GM21717 (cell line): ENCODE measurements at regions not wholly inside any gene's neighbourhood (a gene's known extent, or its start where the extent isn't known, plus 50 kb on each side); places are given as distances from the start of the nearest gene placed in this dataset.

ENCODE experiments used
- ATAC-seq: cut with Tn5 transposase; IDR thresholded peaks from one replicate; pipeline ENCODE4 v1.9.1; 2021; ENCODE audit warnings: mild to moderate bottlenecking, moderate library complexity; ENCODE audit not compliant: unreplicated experiment

DNA sequence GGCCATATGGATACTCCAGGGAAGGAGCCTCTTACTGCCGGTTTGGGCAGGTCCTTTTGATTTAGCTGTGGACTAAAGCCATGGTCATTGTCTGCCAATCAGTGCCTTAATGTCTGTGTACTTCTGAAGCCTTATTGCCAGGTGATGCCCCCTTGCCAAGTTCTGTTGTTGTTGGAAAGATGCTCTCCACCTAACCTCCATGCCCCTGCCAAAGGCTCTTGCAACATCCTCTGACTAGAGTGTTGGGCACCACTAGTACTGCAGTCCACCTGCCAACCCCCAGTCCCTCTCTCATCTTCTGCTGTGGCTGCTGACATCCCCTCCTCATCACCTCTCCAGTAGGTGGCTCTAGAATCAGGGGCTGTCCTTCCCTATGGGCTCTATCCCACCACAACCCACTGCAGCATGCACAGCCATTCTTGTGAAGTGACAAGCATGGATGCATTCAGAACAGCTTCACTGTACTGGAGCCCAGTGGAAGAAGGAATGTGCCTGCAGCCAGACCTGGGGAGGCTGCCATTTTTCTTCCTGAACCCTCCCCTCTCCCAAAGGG is 375.3 kb upstream of the CDH5 start:
- no peak for ATAC-seq

DNA sequence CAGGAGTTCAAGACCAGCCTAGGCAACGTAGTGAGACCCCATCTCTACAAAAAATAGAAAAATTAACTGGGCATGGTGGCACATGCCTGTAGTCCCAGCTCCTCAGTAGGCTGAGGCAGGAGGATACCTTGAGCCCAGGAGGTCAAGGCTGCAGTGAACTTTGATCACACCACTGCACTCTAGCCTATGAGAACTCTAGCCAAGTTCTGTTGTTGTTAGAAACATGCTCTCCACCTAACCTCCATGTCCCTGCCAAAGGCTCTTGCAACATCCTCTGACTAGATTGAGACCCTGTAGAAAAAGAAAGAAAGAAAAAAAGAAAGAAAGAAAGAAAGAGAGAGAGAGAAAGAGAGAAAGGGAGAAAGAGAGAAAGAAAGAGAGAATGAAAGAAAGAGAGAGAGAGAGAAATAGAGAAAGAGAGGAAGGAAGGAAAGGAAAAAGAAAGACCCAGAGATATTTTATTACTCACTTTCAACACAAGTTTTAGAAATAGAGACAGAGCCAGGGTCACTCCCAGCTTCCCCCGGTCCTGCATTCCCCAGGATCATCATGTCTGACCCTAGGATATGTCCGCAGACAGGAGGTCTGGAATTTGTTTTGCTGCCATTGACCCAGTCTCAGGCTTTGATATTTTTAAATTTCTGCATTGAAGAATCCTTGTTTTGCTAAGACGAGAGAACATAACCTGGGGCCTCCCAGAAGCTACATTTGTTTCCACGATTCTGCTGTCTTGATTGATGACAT is 376.5 kb upstream of the CDH5 start:
- no peak for ATAC-seq

DNA sequence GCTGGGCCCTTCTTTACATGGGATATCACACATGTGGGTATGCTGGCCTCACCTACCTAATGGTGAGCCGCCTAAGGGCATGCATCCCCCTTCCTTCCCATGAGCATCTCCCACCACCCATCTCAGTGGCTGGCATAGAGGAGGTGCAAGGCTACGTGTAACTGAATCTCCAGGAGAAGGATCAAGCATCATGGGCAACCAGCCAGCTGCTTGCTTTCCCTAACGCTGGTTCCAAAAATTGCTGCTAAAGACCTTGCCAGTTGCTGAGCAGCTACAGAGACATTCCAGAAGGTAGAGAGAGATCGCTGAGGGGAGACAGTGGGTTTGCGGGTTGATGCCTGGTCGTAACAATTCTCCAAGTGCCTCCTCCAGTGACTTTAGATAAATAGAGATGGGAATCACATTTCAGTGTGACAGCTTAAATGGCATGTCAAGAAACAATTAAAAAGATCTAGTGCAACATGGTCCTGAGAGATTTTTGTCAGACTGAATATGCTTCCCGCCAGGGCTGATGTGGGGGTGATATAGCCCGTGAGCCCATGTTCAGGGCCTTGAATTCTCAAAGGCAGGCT is 378.4 kb upstream of the CDH5 start:
- no peak for ATAC-seq

DNA sequence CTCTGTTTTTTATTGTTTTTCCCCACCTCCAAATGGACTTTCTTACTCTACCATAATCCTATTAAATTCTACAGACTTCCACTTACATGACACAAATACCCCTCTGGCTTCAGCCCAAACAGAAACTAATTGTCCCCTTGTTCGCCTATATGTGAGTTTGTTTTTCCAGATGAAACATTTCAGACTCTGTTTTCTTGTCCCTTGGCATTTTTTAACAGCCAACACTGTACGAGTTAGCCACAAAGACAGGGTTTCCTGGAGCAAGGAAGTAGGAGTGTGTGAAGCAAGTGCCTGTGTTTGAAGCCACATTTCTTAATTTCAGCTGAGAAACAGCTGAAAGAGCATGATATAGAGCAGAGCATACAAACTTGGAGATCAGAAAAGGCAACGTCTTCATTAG is 382.2 kb upstream of the CDH5 start:
- no peak for ATAC-seq

DNA sequence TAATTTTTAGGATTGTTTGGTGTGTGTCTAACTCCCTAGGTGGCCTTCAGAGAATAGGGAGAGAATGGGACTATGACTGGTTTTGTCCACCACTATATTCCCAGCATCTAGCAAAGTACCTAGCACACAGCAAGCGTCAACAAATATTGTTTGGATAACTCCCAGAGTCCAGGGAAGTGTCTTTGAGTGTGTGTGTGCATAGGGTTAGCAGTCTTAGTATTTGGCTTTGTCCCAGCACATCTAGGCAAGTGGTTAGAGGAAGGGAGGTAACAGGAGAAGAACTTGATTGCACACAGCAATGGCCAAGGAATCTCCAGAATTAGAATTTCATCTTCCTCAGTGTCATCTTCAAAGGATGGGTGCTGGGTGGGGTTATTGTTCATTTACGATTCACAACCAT is 385.4 kb upstream of the CDH5 start:
- no peak for ATAC-seq

DNA sequence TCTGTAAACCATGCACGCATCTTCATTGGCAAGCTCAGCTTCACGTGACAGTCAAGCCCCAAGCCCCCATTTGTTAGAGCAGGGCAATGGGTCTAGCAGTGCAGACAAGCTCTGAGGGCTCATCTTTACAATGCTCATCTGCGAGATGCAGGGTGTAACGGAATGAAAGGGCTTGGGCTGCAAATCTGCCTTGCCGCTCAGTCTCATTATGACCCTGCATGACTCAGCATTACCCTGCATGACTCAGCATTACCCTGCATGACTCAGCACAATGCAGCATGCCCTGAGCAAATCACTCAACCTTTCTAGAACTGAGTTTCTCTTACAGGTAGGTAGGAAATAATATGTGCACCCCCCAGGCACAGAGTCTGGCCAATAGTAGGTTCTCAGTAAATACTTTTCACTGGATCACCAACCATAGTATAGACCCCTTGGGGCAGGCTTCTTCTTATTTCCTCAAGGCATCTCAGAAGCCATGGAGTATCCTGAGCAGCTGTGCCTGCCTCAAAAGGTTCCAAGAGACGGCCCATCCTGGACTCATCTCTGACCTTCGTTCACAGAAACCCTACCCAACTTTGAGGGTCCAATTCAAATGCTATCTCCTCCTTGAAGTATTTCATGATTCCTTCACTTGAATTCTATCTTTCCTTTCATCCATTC is 391.3 kb upstream of the CDH5 start:
- ATAC-seq = no peak

DNA sequence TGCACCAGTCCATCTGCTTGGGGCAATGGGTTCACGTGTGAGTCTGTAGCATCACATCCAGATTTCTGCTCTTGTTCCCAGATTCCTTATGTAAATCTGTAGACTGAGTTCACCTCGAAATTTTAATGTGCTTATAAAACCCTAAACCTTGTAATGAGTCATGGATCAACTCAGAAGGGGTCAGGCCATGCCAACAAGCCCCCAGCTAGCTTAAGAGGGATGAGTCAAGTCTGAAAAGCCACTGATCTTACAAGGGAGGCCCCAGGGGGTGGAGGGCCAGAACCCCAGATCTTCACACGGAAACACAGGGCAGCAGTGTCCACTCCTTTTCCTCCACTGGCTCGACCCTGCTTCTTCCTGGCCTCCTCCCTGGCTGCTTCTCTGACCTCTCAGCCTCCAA is 399.1 kb upstream of the CDH5 start:
- ATAC-seq = no peak

DNA sequence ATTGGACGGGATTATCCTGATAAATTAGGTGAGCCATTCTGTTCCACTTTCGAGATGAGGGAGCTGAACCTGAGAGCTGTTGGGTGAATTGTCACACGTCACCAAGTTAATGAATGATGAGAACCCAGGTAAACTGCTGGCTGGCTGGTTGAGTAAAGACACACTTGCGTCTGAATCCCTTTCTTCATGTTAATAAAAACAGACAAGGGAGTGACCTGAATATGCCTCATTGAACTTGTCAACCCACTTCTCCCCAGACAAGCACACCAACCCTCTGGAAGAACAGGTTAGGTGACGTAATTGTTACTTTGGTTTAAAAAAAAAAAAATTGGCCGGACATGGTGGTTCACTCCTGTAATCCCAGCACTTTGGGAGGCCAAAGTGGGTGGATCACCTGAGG is 400.9 kb upstream of the CDH5 start:
- no peak for ATAC-seq

DNA sequence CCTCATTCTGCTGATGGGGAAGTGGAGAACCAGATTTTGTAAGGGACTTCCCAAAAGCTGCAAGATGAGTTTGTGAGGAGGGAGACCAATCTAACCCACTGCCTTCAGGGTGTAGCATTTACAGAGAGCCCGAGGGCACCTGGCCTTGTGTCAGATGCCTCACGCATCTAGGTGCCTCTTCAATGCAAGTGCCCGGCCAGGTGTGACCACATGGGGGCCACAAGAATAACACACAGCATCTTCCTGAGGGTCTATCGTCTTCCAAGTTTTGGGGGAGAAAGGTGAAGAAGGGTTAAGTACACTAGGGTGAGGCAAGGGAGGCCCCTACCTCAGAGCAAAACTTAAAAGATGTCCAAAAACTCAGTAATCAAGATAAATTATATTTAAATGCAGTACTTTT is 401.7 kb upstream of the CDH5 start:
- no peak for ATAC-seq

DNA sequence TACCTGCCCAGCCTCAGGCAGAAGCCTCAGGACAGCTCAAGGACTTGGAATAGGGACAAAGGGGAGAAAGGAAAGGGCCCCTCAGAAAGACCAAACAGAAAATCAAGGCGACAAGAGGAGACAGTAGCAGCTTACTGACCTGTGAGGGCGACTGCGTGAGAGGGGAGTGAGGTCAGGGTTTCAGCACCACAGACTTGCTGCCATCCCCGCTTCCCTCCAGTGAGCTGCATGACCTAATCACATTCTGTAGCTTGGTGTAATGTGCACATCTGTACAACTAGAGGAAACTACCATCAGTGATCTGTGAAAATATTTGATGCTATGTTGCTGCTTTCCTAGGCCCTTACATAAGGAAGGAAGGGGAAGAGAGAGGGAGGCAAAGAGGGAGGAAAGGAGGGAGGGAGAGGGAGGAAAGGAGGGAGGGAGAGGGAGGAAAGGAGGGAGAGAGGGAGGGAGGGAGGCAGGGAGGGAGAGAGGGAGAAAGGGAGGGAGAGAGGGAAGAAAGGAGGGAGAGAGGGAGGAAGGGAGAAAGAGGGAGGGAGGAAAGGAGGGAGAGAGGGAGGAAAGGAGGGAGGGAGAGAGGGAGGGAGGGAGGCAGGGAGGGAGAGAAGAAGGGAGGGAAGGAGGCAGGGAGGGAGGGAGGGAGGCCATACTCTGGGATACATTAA is 404.9 kb upstream of the CDH5 start:
- no peak for ATAC-seq

DNA sequence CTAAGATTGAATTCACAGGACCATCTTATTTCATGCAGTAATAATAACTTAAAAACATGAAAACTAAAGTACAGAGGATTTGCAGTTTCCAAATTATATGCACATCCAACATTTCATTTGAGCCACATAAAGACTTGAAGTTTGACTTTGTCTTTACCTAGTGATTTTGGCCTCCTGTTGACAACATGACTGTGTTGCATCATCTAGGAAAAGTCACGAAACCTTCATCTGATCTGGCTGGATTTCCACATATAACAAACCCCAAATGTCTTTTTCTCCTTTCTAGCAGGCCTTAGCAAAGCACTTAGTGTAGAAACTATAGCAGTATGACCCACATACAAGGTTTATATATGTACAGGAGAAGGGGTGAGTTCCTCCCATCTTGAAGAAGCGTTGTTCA is 406.5 kb upstream of the CDH5 start:
- no peak for ATAC-seq

DNA sequence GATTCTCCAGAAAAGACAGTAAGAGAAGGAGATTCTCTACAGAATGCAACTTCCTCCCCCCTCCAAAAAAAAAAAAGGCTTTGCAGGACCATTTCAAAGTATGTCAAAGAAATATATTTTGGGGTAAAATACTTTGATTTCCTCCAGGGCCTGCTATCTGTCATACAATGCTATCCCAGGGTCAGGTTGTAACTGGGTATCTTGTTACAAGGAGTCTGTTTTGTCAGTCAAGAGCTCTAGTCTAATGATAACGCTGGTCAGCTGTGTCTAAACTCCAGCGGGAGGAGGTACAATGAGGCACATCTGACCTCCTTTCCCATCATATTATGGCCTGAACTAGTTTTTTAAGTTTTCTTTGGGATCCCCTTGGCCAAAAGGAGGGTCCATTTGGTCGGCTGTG is 408.4 kb upstream of the CDH5 start:
- ATAC-seq = no peak

DNA sequence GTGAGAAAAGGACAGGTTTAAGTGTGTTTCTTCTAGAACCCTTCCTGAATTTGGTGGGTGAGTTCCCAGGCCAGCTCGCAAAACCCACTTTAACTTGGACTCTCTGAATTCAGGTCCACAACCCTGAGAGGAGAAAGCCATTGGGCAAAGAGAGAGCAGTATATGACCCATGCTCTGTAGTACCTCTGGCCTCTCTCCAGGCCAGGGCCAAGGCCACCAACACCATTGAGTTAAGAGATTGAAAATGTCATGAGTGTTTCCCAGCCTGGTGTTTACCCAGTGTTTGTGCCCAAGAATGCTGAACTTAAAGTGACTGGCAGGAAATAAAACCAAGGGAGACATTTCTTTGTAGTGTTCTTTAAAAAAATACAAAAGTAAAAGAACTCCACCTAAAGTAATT is 410.4 kb upstream of the CDH5 start:
- ATAC-seq = no peak

DNA sequence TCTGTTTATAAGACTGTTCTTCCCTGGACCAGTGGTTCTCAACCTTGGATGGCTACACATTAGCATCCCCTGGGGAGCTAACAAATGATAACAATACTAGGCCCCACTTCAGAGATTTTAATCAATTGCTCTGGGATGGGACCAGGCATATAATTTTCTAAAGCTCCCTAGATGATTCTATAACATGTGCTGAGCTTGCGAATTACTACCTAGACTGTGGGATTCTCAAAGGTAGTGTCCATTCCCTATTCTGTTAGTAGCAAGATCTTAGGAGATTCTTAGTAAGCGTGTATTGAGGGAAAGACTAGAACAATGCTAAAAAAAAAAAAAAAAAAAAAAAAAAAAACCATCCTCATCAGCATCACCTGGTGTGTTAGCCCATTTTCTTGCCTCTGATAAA is 412.0 kb upstream of the CDH5 start:
- ATAC-seq = no peak

DNA sequence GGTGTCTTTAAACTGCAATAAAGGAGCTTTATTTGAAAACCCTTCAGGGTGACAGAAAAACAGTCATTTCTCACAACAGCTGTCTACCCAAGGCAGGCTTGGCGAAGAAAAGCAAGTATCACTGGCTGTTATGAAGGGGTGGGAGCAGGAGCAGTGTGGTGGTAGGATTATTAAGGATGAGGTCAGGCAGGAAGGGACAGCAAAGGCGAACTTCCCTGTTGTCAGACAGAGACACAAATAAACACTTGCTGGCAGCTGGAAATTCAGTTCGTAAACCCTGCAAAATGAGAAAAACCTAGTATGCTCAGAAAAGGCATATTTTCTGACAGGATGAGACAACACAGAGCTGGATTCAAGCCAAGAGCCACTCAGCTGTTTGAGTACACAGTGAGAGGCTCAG is 416.3 kb upstream of the CDH5 start:
- no peak for ATAC-seq

DNA sequence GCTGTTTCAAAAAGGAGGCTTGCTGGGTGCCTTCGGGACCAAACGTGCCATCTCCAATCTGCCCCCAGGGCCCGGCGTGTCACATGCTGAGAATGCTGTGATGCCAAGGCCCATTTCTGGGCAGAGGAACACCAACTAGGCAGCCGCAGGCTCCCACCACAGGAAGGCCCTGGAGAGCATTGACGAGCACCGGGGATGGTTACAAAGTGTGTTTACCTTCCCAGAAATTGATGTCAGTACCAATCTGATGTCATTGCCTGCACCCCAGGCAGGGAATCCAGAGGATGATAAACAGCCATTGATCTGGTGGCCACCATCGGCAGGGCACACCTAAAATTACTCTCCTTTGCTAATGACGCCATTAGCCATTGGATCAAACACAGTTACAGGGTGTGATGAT is 418.1 kb upstream of the CDH5 start:
- no peak for ATAC-seq

DNA sequence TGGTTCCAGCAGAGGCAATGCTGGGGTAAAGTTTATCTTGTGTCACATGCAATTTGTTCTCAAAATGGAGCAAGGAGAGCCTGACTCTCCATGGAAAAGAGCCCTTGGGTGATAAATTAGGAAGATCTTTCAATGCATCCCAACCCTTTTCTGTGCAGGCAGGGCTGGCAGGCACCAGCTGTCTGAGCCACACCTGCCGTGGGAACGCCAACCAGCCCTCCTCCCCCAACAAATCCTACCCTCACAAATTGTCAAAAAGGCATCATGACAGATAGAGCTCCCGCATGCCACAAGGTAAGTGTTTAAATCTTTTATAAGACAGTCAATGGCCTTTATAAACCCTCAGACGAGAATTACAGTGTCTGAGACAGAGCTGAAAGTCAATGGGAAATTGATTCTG is 418.5 kb upstream of the CDH5 start:
- ATAC-seq = no peak

DNA sequence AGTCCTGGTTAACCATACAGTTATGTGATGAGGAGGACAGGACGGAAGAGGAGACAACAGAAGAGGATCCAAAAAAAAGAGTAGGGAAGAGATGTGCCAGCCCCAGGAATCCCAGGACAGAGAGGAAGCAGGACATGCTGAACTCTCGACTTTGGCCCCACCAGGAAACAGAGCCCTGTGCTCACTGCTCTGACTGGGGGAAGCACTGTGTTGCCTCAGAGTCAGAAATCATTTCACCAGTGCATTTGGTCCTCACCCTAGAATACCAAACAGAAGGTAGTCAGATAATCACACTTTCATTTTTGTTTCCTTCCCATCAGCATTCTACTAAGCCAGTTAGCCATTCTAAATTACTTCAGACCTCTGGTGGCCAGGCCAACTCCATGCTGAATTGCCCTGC is 421.0 kb upstream of the CDH5 start:
- ATAC-seq = no peak

DNA sequence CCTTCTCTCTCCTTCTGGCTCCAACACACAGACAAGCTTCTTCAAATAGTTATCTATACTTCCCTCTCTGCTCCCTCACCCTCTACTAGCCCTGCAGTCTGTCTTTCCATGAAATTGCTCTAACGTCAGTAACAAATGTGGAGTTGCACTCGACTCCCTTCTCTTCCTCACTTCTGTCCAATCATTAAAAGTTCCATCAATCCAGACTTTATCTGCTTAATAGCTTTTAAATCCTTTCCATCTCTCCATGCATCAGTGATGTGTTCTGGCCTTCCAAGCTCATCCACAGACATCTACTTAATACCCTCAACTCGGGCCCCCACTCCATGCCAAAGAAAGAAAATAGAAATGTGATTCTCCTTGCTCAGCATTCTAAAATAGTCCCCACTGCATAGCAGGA is 422.1 kb upstream of the CDH5 start:
- ATAC-seq = no peak

DNA sequence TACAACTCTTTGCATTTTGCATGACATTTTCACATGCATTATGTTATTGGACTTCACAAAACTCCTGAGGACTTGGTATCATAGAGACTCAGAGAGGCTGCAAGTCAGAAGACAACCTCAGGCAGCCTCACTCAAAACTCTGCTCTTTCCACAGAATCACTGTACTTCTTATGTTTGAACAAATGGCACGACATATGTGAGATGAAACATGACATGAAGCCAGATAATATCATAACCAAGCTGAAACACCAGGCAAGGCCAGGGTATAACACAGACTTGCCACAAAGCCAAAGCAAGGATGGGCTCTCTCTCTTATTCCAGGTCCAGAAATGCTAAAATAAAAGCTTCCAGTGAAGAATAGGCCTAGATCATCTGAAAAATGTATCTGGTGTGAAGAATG is 425.8 kb upstream of the CDH5 start:
- ATAC-seq = no peak

DNA sequence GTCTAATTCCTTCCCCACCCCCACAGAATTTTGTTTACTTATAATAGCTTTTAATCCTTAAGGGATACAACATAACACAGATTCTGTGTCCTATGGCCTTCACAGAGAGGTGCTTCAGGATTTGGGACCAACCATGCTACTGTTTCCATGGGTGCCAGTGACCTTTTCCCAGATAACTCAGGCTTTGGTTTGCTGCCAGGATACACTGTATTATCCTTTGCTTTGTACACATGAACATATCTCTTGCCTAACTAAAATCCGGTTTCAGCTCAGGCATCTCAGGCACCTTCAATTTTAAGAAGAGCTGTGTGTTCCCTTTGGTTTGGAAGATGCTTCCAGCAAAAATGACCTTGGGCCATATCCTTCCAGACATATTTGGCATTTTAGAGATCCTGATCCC is 428.4 kb upstream of the CDH5 start:
- no peak for ATAC-seq

DNA sequence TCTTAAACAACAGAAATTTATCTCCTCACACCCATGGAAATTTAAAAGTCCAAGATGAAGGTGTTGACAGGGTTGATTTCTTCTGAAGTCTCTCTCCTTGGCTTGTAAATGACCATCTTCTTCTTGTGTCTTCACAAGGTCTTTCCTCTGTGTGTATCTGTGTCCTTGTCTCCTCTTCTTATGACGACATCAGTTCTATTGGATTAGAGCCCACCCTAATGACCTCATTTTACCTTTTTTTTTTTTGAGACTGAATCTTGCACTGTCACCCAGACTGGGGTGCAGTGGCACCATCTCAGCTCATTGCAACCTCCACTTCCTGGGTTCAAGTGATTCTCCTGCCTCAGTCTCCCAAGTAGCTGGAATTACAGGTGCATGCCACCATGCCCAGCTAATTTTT is 429.0 kb upstream of the CDH5 start:
- ATAC-seq = no peak
